Stimulated activated naive CD8-positive, alpha-beta T cell treated with anti-CD3 and anti-CD28 coated beads, Interleukin-15, amount 100 ng/mL, for 72 hours (primary cell): ENCODE measurements at regions not wholly inside any gene's neighbourhood (a gene's known extent, or its start where the extent isn't known, plus 50 kb on each side); places are given as distances from the start of the nearest gene placed in this dataset.

Source experiments
- ATAC-seq: fragments of 150-1000 bp; cut with Tn5 transposase; 2 replicates; pipeline ENCODE4 v1.10.0; 2021; ENCODE audit warnings: mild to moderate bottlenecking, moderate library complexity
- DNase-seq, 2 donors: peaks; one replicate each; pipeline ENCODE4 v3.0.0; 2021 to 2022
- H3K27ac Mint-ChIP-seq, 2 donors: one replicate each; pipeline ENCODE4 v1.8.0; 2022; ENCODE audit warnings: mild to moderate bottlenecking in 2 of 2, mixed read lengths in 2 of 2, moderate library complexity in 2 of 2
- H3K27me3 Mint-ChIP-seq: one replicate; pipeline ENCODE4 v1.8.0; 2022; ENCODE audit warnings: mixed read lengths
- H3K4me1 Mint-ChIP-seq: one replicate; pipeline ENCODE4 v1.8.0; 2022; ENCODE audit warnings: mild to moderate bottlenecking, mixed read lengths
- H3K4me3 Mint-ChIP-seq, 2 donors: one replicate each; pipeline ENCODE4 v1.8.0; 2022; ENCODE audit warnings: mild to moderate bottlenecking in 2 of 2, mixed read lengths in 2 of 2, moderate library complexity in 1 of 2
- H3K9me3 Mint-ChIP-seq, 2 donors: one replicate each; pipeline ENCODE4 v1.8.0; 2022; ENCODE audit warnings: mixed read lengths in 2 of 2

- H3K9me3 Mint-ChIP-seq = peaks cover 7 to 11% of the 10 kb centered on the region in 2 donors
- H3K4me1 Mint-ChIP-seq = no peaks in the 10 kb centered on the region
- DNase-seq (no peak), ATAC-seq (no peak)
- H3K27me3 Mint-ChIP-seq = no peaks in the 10 kb centered on the region
- no peak overlapping the region for H3K27ac Mint-ChIP-seq
- H3K4me3 Mint-ChIP-seq = no peak overlapping the region
These were observed 93.2 kb upstream of the AGTR1 start for GRCh38 chr3:148604270-148605085.

- no peaks in the 10 kb centered on the region for H3K27me3 Mint-ChIP-seq
- no peak overlapping the region for H3K4me3 Mint-ChIP-seq
- DNase-seq (no peak), ATAC-seq (no peak)
- no peaks in the 10 kb centered on the region for H3K4me1 Mint-ChIP-seq
- H3K27ac Mint-ChIP-seq = no peak overlapping the region
- H3K9me3 Mint-ChIP-seq = peaks cover 7 to 8% of the 10 kb centered on the region in 2 donors
These were observed 92.2 kb upstream of the AGTR1 start for GRCh38 chr3:148605521-148605920.

GRCh38 chr3:148606979-148607378, 90.7 kb upstream of the AGTR1 start:
- H3K9me3 Mint-ChIP-seq = peaks cover 7 to 8% of the 10 kb centered on the region in 2 donors
- no peak for ATAC-seq
- no peak for DNase-seq
- H3K27ac Mint-ChIP-seq = no peak overlapping the region
- no peaks in the 10 kb centered on the region for H3K27me3 Mint-ChIP-seq
- H3K4me1 Mint-ChIP-seq = no peaks in the 10 kb centered on the region
- no peak overlapping the region for H3K4me3 Mint-ChIP-seq

GRCh38 chr3:148607491-148607890, 90.2 kb upstream of the AGTR1 start:
- no peak overlapping the region for H3K27ac Mint-ChIP-seq
- no peak for ATAC-seq
- no peaks in the 10 kb centered on the region for H3K4me1 Mint-ChIP-seq

GRCh38 chr3:148612278-148612677, 85.4 kb upstream of the AGTR1 start:
- Mint-ChIP-seq H3K9me3 (peaks cover 7 to 8% of the 10 kb centered on the region in 2 donors), H3K27ac (no peak overlapping the region), H3K27me3 (no peaks in the 10 kb centered on the region), H3K4me1 (no peaks in the 10 kb centered on the region), H3K4me3 (no peak overlapping the region)
- DNase-seq (no peak), ATAC-seq (no peak)

More at GRCh38 chr3:148607491-148607890, 90.2 kb upstream of the AGTR1 start:
- H3K27me3 Mint-ChIP-seq = no peaks in the 10 kb centered on the region
- peaks cover 7 to 8% of the 10 kb centered on the region in 2 donors for H3K9me3 Mint-ChIP-seq
- no peak for DNase-seq
- no peak overlapping the region for H3K4me3 Mint-ChIP-seq

GRCh38 chr3:148615382-148615781, 82.3 kb upstream of the AGTR1 start:
- Mint-ChIP-seq H3K27me3 (no peaks in the 10 kb centered on the region), H3K9me3 (no peaks in the 10 kb centered on the region), H3K4me3 (no peak overlapping the region), H3K4me1 (no peaks in the 10 kb centered on the region), H3K27ac (no peak overlapping the region)
- no peak for ATAC-seq
- no peak for DNase-seq

GRCh38 chr3:148625095-148625736, 72.5 kb upstream of the AGTR1 start:
- no peak for DNase-seq
- no peak overlapping the region for H3K27ac Mint-ChIP-seq
- ATAC-seq = no peak
- peaks cover 5 to 13% of the 10 kb centered on the region in 2 donors for H3K9me3 Mint-ChIP-seq
- H3K4me3 Mint-ChIP-seq = no peak overlapping the region
- no peaks in the 10 kb centered on the region for H3K4me1 Mint-ChIP-seq
- H3K27me3 Mint-ChIP-seq = no peaks in the 10 kb centered on the region

- H3K27ac Mint-ChIP-seq = no peak overlapping the region
- H3K4me1 Mint-ChIP-seq = no peaks in the 10 kb centered on the region
- DNase-seq (no peak), ATAC-seq (no peak)
- peaks cover 5 to 13% of the 10 kb centered on the region in 2 donors for H3K9me3 Mint-ChIP-seq
- no peaks in the 10 kb centered on the region for H3K27me3 Mint-ChIP-seq
- H3K4me3 Mint-ChIP-seq = no peak overlapping the region
These were observed 71.7 kb upstream of the AGTR1 start for GRCh38 chr3:148625991-148626390.

GRCh38 chr3:148629006-148629405, 68.7 kb upstream of the AGTR1 start:
- DNase-seq (no peak), ATAC-seq (no peak)
- peaks cover 23 to 26% of the 10 kb centered on the region in 2 donors for H3K9me3 Mint-ChIP-seq
- H3K4me3 Mint-ChIP-seq = no peak overlapping the region
- no peaks in the 10 kb centered on the region for H3K4me1 Mint-ChIP-seq
- H3K27ac Mint-ChIP-seq = no peak overlapping the region
- no peaks in the 10 kb centered on the region for H3K27me3 Mint-ChIP-seq

GRCh38 chr3:148631124-148631903, 66.4 kb upstream of the AGTR1 start:
- ATAC-seq = no peak
- H3K27me3 Mint-ChIP-seq = no peaks in the 10 kb centered on the region
- no peak overlapping the region for H3K4me3 Mint-ChIP-seq
- no peaks in the 10 kb centered on the region for H3K4me1 Mint-ChIP-seq
- peaks cover 23 to 25% of the 10 kb centered on the region in 2 donors for H3K9me3 Mint-ChIP-seq
- DNase-seq = no peak
- H3K27ac Mint-ChIP-seq = no peak overlapping the region

- no peak for DNase-seq
- peaks cover 0 to 5% of the 10 kb centered on the region in 2 donors for H3K9me3 Mint-ChIP-seq
These were observed 56.0 kb upstream of the AGTR1 start for GRCh38 chr3:148641722-148642121.

GRCh38 chr3:148642214-148642613, 55.5 kb upstream of the AGTR1 start:
- H3K4me3 Mint-ChIP-seq = no peak overlapping the region
- no peaks in the 10 kb centered on the region for H3K4me1 Mint-ChIP-seq
- peaks cover 0 to 5% of the 10 kb centered on the region in 2 donors for H3K9me3 Mint-ChIP-seq
- no peak for DNase-seq
- H3K27me3 Mint-ChIP-seq = no peaks in the 10 kb centered on the region
- no peak for ATAC-seq
- H3K27ac Mint-ChIP-seq = no peak overlapping the region

More at GRCh38 chr3:148641722-148642121, 56.0 kb upstream of the AGTR1 start:
- H3K4me3 Mint-ChIP-seq = no peak overlapping the region
- ATAC-seq = no peak
- no peaks in the 10 kb centered on the region for H3K4me1 Mint-ChIP-seq
- no peaks in the 10 kb centered on the region for H3K27me3 Mint-ChIP-seq
- H3K27ac Mint-ChIP-seq = no peak overlapping the region

GRCh38 chr3:148642616-148643015, 55.1 kb upstream of the AGTR1 start:
- DNase-seq = no peak
- Mint-ChIP-seq H3K27ac (no peak overlapping the region), H3K27me3 (no peaks in the 10 kb centered on the region), H3K4me3 (no peak overlapping the region), H3K4me1 (no peaks in the 10 kb centered on the region), H3K9me3 (peaks cover 0 to 5% of the 10 kb centered on the region in 2 donors)
- no peak for ATAC-seq

GRCh38 chr3:148643389-148643840, 54.3 kb upstream of the AGTR1 start:
- Mint-ChIP-seq H3K4me1 (no peaks in the 10 kb centered on the region), H3K9me3 (peaks cover 0 to 5% of the 10 kb centered on the region in 2 donors), H3K27me3 (no peaks in the 10 kb centered on the region), H3K27ac (no peak overlapping the region), H3K4me3 (no peak overlapping the region)
- ATAC-seq (no peak), DNase-seq (no peak)

GRCh38 chr3:148646126-148646665, 51.5 kb upstream of the AGTR1 start:
- ATAC-seq (no peak), DNase-seq (no peak)
- H3K9me3 Mint-ChIP-seq = peaks cover 0 to under 1% of the 10 kb centered on the region in 2 donors
- H3K27me3 Mint-ChIP-seq = no peaks in the 10 kb centered on the region
- H3K4me3 Mint-ChIP-seq = no peak overlapping the region
- no peaks in the 10 kb centered on the region for H3K4me1 Mint-ChIP-seq
- H3K27ac Mint-ChIP-seq = no peak overlapping the region
